Neural cell (in vitro differentiated cells): ENCODE measurements at regions not wholly inside any gene's neighbourhood (a gene's known extent, or its start where the extent isn't known, plus 50 kb on each side); places are given as distances from the start of the nearest gene placed in this dataset.

ENCODE experiments used
- H2AFZ ChIP-seq: fragments of 200-600, 300-800 bp; sonication (generic), shearing (Covaris generic); 2 replicates; pipeline ENCODE4 v1.6.0; 2014; ENCODE audit warnings: low read depth, mild to moderate bottlenecking, antibody characterized with exemption, low read length, moderate library complexity
- H3F3A ChIP-seq: fragments of 200-600 bp; shearing (Covaris generic); 2 replicates; pipeline ENCODE4 v1.6.1; 2016; ENCODE audit warnings: mild to moderate bottlenecking, moderate library complexity, mixed read lengths, antibody characterized with exemption, low read length; ENCODE audit not compliant: insufficient read depth, poor library complexity, severe bottlenecking
- H3K27ac ChIP-seq: fragments of 200-600, 300-800 bp; sonication (generic), shearing (Covaris generic); 2 replicates; pipeline ENCODE4 v1.5.1; 2014; ENCODE audit warnings: mild to moderate bottlenecking, low read length, moderate library complexity
- H3K27me3 ChIP-seq: fragments of 300-800, 200-600 bp; sonication (generic), shearing (Covaris generic); 2 replicates; pipeline ENCODE4 v1.6.0; 2014; ENCODE audit warnings: mild to moderate bottlenecking, low read depth, low read length, moderate library complexity; ENCODE audit not compliant: insufficient read depth
- H3K36me3 ChIP-seq: fragments of 300-800, 200-600 bp; sonication (generic), shearing (Covaris generic); 2 replicates; pipeline ENCODE4 v1.5.1; 2014; ENCODE audit warnings: mild to moderate bottlenecking, antibody characterized with exemption, low read length, moderate library complexity; ENCODE audit not compliant: insufficient read depth
- H3K4me2 ChIP-seq: fragments of 300-800, 200-600 bp; sonication (generic), shearing (Covaris generic); 2 replicates; pipeline ENCODE4 v1.6.0; 2014; ENCODE audit warnings: mild to moderate bottlenecking, low read length
- H3K4me3 ChIP-seq: fragments of 300-800, 200-600 bp; sonication (generic), shearing (Covaris generic); 2 replicates; pipeline ENCODE4 v1.5.1; 2014; ENCODE audit warnings: mild to moderate bottlenecking, low read length, moderate library complexity
- H3K79me2 ChIP-seq: fragments of 200-600 bp; shearing (Covaris generic); replicated peaks from 2 replicates; pipeline ENCODE4 v1.6.0; 2014; ENCODE audit warnings: mild to moderate bottlenecking, low read length, moderate library complexity; ENCODE audit not compliant: insufficient read depth
- H3K9ac ChIP-seq: fragments of 300-800, 200-600 bp; sonication (generic), shearing (Covaris generic); 2 replicates; pipeline ENCODE4 v1.6.1; 2016; ENCODE audit warnings: mild to moderate bottlenecking, low read length, mixed read lengths
- H3K9me2 ChIP-seq: fragments of 200-600 bp; shearing (Covaris generic); 2 replicates; pipeline ENCODE4 v1.6.1; 2016; ENCODE audit warnings: mild to moderate bottlenecking, low read length, mixed read lengths; ENCODE audit not compliant: insufficient read depth
- H3K9me3 ChIP-seq: fragments of 200-600, 300-800 bp; sonication (generic), shearing (Covaris generic); 2 replicates; pipeline ENCODE4 v1.6.1; 2016; ENCODE audit warnings: mild to moderate bottlenecking, mixed run types, low read length, moderate library complexity, mixed read lengths
- H4K20me1 ChIP-seq: fragments of 200-600 bp; shearing (Covaris generic); 2 replicates; pipeline ENCODE4 v1.6.1; 2016; ENCODE audit warnings: mild to moderate bottlenecking, mixed run types; ENCODE audit not compliant: insufficient read depth
- CTCF ChIP-seq: fragments of 450-650 bp; IDR thresholded peaks from 2 replicates; pipeline ENCODE4 v1.5.1; 2014; ENCODE audit warnings: antibody characterized with exemption, mild to moderate bottlenecking, moderate library complexity; ENCODE audit not compliant: poor library complexity, severe bottlenecking
- EZH2 ChIP-seq: fragments of 200-600, 300-800 bp; shearing (Covaris generic), sonication (generic); IDR thresholded peaks from 2 replicates; pipeline ENCODE4 v1.6.1; 2014; ENCODE audit warnings: antibody characterized with exemption, low read length, borderline replicate concordance, mild to moderate bottlenecking; ENCODE audit not compliant: insufficient read depth, poor library complexity, severe bottlenecking
- POLR2AphosphoS5 ChIP-seq: IDR thresholded peaks from 2 replicates; pipeline ENCODE4 v1.6.1; 2012
- RAD21 ChIP-seq: fragments of 450-650 bp; conservative IDR thresholded peaks from 2 replicates; pipeline ENCODE4 v1.6.1; 2014; ENCODE audit warnings: antibody characterized with exemption, mild to moderate bottlenecking, moderate library complexity
- SMC3 ChIP-seq: fragments of 450-650 bp; conservative IDR thresholded peaks from 2 replicates; pipeline ENCODE4 v1.6.1; 2014; ENCODE audit warnings: antibody characterized with exemption, mild to moderate bottlenecking, moderate library complexity; ENCODE audit not compliant: poor library complexity
- TAF1 ChIP-seq: IDR thresholded peaks from 2 replicates; pipeline ENCODE4 v1.6.1; 2012; ENCODE audit warnings: low read depth
- TF ChIP-seq, protein P1 (sequence below): IDR thresholded peaks from 2 replicates; pipeline ENCODE4 v1.6.1; 2012; ENCODE audit warnings: borderline replicate concordance

DNA sequence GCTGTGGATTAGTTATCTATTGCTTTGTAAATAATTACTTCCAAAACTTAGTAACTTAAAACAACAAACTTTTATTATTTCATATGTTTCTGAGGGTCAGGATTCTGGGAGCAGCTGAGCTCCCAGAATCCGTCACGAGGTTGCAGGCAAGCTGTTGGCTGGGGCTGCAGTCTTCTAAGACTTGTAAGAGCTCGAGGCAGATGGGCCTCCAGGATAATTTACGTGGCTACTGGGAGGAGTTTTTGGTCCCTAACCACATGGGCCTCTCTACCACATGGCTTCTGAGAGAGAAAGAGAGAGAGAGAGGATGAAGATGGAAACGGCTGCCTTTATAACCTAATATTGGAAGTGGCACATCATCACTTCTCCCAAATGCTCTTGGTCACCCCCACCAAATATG, 64.9 kb upstream of the SULF2 start:
- no peak overlapping the region for H3K9ac ChIP-seq
- no peak for TF ChIP-seq CTCF
- TF ChIP-seq POLR2AphosphoS5, result no peak
- TF ChIP-seq RAD21, result no peak
- no peak for TF ChIP-seq TAF1
- TF ChIP-seq, protein P1, sequence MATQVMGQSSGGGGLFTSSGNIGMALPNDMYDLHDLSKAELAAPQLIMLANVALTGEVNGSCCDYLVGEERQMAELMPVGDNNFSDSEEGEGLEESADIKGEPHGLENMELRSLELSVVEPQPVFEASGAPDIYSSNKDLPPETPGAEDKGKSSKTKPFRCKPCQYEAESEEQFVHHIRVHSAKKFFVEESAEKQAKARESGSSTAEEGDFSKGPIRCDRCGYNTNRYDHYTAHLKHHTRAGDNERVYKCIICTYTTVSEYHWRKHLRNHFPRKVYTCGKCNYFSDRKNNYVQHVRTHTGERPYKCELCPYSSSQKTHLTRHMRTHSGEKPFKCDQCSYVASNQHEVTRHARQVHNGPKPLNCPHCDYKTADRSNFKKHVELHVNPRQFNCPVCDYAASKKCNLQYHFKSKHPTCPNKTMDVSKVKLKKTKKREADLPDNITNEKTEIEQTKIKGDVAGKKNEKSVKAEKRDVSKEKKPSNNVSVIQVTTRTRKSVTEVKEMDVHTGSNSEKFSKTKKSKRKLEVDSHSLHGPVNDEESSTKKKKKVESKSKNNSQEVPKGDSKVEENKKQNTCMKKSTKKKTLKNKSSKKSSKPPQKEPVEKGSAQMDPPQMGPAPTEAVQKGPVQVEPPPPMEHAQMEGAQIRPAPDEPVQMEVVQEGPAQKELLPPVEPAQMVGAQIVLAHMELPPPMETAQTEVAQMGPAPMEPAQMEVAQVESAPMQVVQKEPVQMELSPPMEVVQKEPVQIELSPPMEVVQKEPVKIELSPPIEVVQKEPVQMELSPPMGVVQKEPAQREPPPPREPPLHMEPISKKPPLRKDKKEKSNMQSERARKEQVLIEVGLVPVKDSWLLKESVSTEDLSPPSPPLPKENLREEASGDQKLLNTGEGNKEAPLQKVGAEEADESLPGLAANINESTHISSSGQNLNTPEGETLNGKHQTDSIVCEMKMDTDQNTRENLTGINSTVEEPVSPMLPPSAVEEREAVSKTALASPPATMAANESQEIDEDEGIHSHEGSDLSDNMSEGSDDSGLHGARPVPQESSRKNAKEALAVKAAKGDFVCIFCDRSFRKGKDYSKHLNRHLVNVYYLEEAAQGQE, result no peak
- H3K27ac ChIP-seq, result no peak overlapping the region
- H3K9me3 ChIP-seq, result no peaks in the 10 kb centered on the region
- H3K79me2 ChIP-seq, result no peaks in the 10 kb centered on the region
- no peak overlapping the region for H2AFZ ChIP-seq
- H3K27me3 ChIP-seq, result no peaks in the 10 kb centered on the region
- no peaks in the 10 kb centered on the region for H3K9me2 ChIP-seq
- H3K36me3 ChIP-seq, result no peaks in the 10 kb centered on the region
- no peak overlapping the region for H3K4me2 ChIP-seq
- no peak overlapping the region for H3K4me3 ChIP-seq
- no peaks in the 10 kb centered on the region for H3F3A ChIP-seq
- H4K20me1 ChIP-seq, result no peaks in the 10 kb centered on the region

GRCh38 chr20:47849596-47849995, 64.3 kb upstream of the SULF2 start:
- no peaks in the 10 kb centered on the region for H3K27me3 ChIP-seq

More at GRCh38 chr20:47849596-47849995, 64.3 kb upstream of the SULF2 start:
- Histone ChIP-seq H4K20me1 (no peaks in the 10 kb centered on the region), H3K4me3 (no peak overlapping the region), H3K9me2 (no peaks in the 10 kb centered on the region), H3K27ac (no peak overlapping the region), H3K79me2 (no peaks in the 10 kb centered on the region), H3K36me3 (no peaks in the 10 kb centered on the region), H3F3A (no peaks in the 10 kb centered on the region), H2AFZ (no peak overlapping the region), H3K4me2 (no peak overlapping the region), H3K9me3 (no peaks in the 10 kb centered on the region), H3K9ac (no peak overlapping the region)
- TF ChIP-seq TAF1 (no peak), EZH2 (no peak), SMC3 (no peak), POLR2AphosphoS5 (no peak)
- TF ChIP-seq, protein P1, result no peak
